ENCODE measurements at regions not wholly inside any gene's neighbourhood (a gene's known extent, or its start where the extent isn't known, plus 50 kb on each side); places are given as distances from the start of the nearest gene placed in this dataset.
"Not testable (repeated sequence)": the region's sequence is repeated elsewhere in the genome, so short reads cannot be mapped to it uniquely, and the experiment has no call there.

- DNase-seq (ENCODE audit: low read depth in 2 of 3, low spot score in 2 of 3) = no peak
Measured at GRCh38 chr6:16909658-16910360, 148.5 kb upstream of the ATXN1 start.

DNA sequence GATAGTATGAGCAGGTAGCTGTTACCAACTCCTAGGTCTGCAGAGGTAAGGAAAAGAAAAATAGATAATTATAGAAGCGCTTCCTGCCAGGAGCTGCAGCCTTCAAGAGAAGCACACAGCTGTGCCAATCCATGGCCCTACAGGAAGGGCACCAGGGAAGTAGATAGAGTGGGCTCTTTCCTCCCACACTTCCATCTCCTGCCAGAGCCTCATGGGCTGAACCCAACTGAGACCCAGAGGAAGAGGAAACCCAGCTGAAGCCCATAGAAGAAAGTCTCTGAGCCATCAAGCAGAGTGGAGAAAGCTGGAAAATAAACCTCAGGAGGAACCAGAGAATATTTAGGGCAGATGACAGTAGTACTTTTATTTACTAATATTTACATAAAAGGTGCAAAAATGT is 146.7 kb upstream of the ATXN1 start:
- DNase-seq (ENCODE audit: low read depth in 2 of 3, low spot score in 2 of 3) = no peak

GRCh38 chr6:16904957-16905356 is 143.7 kb upstream of the ATXN1 start:
- no peak for DNase-seq (ENCODE audit: low read depth in 2 of 3, low spot score in 2 of 3)

DNA sequence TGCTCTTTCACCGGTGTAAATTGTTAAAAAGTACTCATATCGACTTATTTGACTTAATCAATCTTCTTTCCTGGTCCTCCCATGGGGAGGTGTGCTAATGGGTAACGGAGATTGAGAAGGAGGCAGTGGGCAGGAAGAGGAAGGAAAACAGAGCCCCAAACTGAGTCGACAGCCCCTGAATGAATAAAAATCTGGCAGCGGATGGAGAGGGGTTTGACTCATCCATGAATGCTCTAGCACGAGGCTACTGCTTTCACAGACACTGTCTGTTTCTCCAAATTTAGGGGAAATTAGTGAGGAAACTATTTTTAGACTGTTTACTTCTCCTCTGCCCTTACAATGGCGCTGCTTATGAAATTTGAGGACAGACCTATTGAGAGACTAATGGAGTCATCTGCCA is 142.2 kb upstream of the ATXN1 start:
- DNase-seq (ENCODE audit: low read depth in 2 of 3, low spot score in 2 of 3) = no peak

DNA sequence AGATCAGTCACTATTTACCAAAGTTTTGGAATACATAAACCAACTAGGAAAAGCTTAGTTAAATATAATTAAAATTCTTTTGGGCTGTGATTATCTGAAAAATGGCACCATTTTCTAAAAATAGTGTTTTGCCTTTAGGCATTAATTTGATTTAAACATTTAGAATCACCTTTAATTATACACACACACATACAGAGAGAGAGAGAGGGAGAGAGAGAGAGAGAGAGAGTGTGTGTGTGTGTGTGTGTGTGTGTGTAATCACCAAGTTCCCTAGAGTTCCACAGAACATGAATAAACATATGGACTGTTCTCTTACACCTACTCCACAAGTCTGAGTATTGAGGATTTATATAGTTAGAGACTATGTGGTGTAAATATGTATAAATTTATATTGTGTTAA is 141.2 kb upstream of the ATXN1 start:
- DNase-seq (ENCODE audit: low read depth in 2 of 3, low spot score in 2 of 3) = no peak

- DNase-seq (ENCODE audit: low read depth in 2 of 3, low spot score in 2 of 3) = no peak
Measured at GRCh38 chr6:16901782-16902181, 140.5 kb upstream of the ATXN1 start.

DNA sequence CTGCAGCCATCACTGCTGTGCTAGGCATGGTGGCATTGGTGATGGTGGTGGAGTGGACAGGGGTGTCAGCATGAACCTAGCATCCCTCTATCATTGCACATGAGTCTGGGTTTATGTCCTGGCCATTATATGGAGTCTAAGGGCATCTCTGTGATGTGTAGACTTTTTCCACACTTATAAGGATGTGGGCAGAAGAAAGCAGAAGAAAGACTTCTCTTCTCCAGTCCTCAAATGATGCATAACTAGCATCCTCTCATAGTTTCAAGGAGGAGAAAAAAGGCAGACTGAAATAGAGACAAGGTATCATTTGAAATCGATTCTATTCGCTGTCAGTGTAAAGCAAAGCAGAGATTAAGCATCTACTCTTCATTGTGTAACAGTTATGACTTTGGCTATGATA is 140.0 kb upstream of the ATXN1 start:
- DNase-seq (ENCODE audit: low read depth in 2 of 3, low spot score in 2 of 3) = no peak

- no peak for DNase-seq (ENCODE audit: low read depth in 2 of 3, low spot score in 2 of 3)
Measured at GRCh38 chr6:16898640-16899396, 137.6 kb upstream of the ATXN1 start.

DNA sequence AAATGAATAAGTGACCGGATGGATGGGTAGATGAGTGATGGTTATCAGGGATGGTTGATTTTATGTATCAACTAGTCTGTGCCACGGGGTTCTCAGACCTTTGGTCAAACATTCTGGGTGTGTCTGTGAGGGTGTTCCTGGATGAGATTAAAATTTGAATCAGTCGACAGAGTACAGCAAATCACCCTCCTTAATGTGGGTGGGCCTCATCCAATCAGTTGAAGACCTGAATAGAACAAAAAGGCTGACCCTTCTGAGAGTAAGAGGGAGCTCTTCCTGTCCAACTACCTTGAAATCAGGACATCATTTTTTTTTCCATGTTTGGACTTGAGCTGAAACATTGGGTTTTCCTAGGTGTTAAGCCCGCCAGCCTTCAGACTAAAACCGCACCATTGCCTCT is 136.4 kb upstream of the ATXN1 start:
- DNase-seq (ENCODE audit: low read depth in 2 of 3, low spot score in 2 of 3) = no peak

- DNase-seq (ENCODE audit: low read depth in 2 of 3, low spot score in 2 of 3) = no peak
Measured at GRCh38 chr6:16894301-16894700, 133.0 kb upstream of the ATXN1 start.

DNA sequence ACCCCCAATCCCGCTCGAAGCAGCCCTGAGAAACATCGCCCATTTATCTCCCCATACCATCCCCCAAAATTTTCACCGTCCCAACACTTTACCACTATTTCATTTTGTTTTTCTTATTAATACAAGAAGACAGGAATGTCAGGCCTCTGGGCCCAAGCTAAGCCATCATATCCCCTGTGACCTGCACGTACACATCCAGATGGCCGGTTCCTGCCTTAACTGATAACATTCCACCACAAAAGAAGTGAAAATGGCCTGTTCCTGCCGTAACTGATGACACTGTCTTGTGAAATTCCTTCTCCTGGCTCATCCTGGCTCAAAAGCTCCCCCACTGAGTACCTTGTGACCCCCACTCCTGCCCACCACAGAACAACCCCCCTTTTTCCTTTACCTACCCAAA is 129.8 kb upstream of the ATXN1 start:
- not testable (repeated sequence) for DNase-seq (ENCODE audit: low read depth in 2 of 3, low spot score in 2 of 3)

DNA sequence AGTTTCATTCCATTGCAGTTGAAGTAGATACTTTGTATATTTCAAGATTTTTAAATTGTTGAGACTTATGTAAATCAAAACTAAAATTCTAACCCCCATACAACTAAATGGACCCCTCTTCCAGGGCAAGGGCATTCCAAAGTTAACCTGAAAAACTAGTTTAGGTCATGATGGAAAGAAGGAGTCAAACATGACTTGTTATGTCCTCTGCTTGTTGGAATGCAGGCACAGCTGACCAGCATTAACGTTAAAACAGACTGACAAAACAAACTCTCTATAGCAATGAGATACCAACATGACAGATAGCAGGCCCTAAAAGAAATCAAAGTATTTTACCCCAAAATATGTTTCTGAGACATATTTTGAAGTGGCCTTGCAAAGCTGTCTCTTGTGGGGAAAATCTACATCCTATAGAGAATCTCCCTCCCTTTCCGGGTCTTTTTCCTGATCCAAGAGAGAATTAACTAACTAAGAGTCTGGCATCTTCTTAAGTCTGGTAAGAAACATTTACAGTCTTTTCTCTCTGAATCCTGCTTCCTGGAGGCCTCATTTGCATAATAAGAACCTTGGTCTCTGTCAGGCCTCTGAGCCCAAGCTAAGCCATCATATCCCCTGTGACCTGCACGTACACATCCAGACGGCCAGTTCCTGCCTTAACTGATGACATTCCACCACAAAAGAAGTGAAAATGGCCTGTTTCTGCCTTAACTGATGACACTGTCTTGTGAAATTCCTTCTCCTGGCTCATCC is 124.3 kb upstream of the ATXN1 start:
- no peak for DNase-seq (ENCODE audit: low read depth in 2 of 3, low spot score in 2 of 3)

DNA sequence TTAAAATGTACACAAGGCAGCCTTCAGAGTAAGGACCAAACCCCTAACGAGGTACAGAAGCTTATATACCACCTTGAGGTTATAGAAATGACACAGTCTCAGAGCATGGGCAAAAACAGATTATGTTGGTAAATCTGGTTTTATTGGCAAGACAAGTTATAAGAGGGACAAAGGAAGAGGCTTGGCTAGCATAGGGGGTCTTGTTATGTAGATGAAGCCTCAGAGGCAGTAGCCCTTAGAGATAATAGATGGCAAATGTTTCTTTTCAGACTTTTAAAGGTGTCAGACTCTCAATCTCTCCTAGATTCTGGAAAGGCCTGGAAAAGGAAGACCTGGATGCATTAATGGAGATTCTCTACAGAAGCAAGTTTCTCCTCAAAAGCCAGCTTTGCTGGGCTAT is 123.3 kb upstream of the ATXN1 start:
- DNase-seq (ENCODE audit: low read depth in 2 of 3, low spot score in 2 of 3) = no peak

DNA sequence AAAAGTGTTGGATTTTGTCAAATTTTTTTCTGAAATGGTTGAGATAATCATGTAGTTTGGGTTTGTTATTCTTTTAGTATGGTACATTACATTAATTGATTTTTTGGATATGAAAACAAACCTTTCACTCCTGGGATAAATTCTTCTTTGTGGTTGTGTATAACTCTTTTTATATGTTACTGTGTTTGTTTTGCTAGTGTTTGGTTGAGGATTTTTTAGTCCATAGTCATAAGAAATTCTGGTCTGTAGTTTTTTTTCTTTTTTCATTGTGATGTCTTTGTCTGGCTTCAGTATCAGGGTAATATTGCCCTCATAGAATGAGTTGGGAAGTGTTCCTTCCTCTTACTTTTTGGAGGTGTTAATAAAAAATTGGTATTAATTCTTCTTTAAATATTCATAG is 122.2 kb upstream of the ATXN1 start:
- DNase-seq (ENCODE audit: low read depth in 2 of 3, low spot score in 2 of 3) = no peak

DNA sequence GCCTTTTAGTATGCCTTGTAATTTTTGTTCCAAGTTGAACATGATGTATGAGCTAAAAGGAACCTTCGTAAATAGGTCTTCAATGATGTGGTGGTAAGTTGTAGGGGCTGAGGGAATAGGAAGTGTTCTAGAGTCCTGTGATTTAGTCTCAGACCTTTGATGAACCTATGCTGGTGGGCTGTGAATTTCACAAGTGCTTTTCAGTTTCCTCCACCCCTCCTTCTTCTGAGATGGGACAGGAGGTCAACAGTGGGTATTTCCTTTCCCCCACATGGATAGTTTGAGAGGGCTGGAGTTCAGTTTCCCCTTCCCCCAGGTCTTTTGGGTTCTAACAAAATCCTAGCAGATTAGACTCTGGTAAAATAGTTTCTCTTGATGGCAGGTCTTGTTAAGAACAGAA is 121.0 kb upstream of the ATXN1 start:
- no peak for DNase-seq (ENCODE audit: low read depth in 2 of 3, low spot score in 2 of 3)

DNA sequence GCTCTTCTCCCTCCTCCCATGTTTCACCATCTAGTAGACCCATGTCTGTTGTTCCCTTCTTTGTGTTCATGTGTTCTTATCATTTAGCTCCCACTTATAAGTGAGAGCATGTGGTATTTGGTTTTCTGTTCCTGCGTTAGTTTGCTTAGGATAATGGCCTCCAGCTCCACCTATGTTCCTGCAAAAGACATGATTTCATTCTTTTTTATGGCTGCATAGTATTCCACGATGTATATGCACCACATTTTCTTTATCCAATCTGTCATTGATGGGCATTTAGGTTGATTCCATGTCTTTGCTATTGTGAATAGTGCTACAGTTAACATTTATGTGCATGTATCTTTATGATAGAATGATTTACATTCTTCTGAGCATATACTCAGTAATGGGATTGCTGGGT is 115.6 kb upstream of the ATXN1 start:
- DNase-seq (ENCODE audit: low read depth in 2 of 3, low spot score in 2 of 3) = not testable (repeated sequence)

DNA sequence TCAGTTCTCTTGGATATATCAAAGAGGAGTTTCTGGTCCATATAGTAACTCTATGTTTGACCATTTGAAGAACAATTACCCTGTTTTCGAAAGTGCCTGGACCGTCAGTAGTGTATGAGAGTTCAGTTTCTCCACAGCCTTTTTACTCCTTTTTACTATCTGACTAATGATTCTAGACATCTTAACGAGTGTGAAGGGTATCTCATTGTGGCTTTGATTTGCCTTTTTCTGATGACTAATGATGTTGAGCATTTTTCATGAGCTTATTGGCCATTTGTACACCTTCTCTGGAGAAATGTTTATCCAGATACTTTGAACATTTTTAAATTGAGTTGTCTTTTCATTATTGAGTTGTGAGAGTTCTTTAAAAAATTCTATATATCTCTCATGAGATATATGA is 114.9 kb upstream of the ATXN1 start:
- no peak for DNase-seq (ENCODE audit: low read depth in 2 of 3, low spot score in 2 of 3)

DNA sequence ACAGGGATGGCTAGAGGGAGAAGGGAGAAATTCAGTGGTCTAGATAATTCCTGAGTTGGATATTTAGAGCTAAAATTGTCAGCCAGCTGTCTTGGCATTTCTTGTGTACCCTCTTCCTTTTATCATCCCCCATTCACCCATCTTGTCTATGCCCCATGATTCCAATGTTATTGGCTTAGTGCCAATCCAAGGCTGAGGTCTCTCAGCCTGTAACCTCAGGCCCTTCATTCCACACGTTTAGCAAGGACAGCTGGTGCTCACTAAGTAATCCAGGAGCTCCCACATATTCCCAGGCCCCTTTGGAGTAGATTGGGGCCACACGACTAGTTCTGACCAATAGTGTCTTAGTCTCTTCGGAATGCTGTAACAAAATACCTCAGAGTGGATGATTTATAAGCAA is 112.4 kb upstream of the ATXN1 start:
- DNase-seq (ENCODE audit: low read depth in 2 of 3, low spot score in 2 of 3) = no peak

- no peak for DNase-seq (ENCODE audit: low read depth in 2 of 3, low spot score in 2 of 3)
Measured at GRCh38 chr6:16872543-16873235, 111.4 kb upstream of the ATXN1 start.

- DNase-seq (ENCODE audit: low read depth in 2 of 3, low spot score in 2 of 3) = no peak
Measured at GRCh38 chr6:16871047-16871446, 109.8 kb upstream of the ATXN1 start.

DNA sequence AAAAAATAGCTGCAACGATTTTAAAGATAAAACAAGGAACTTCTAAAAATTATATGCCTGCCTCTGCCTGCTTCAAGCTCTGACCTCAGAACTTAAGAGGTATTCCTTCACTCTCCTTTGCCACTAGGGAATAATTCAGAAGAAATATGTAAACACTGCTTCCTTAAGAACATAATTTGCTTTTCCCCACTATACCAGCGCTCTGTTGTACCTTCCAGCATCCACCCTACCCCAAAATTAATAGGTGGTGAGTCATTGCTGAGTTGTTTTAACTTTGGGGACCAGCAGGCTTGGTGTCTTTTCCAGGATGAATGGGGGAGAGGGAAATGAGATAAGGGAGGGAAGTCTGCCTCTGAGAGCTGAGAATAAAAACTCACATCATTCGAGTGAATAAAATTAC is 107.7 kb upstream of the ATXN1 start:
- no peak for DNase-seq (ENCODE audit: low read depth in 2 of 3, low spot score in 2 of 3)

Data from activated CD8-positive, alpha-beta memory T cell treated with anti-CD3 and anti-CD28 coated beads for 48 hours (primary cell).